IMR-90 (cell line): ENCODE measurements at regions not wholly inside any gene's neighbourhood (a gene's known extent, or its start where the extent isn't known, plus 50 kb on each side); places are given as distances from the start of the nearest gene placed in this dataset.

ENCODE experiments used
- ATAC-seq: fragments of 200-7000 bp; cut with Tn5 transposase; 2 replicates; pipeline ENCODE4 v1.9.1; 2020; ENCODE audit warnings: low read depth, mild to moderate bottlenecking, moderate library complexity
- BruUV-seq: library from RNA; stranded (reverse); fragments of 400-500 nt; replicated peaks from 2 replicates; lab custom pipeline; 2021; lab: Mats Ljungman, UMichigan
- CTCF ChIA-PET: fragments of 300-600 bp; formaldehyde crosslinking; extraction: SDS; loops from one replicate; lab custom pipeline; 2021; ENCODE audit warnings: antibody characterized with exemption; lab: Yijun Ruan, JAX
- POLR2A ChIA-PET: fragments of 300-600 bp; sonication (Branson Sonifier 250); formaldehyde crosslinking; loops from one replicate; lab custom pipeline; 2022; ENCODE audit warnings: antibody characterized with exemption; ENCODE audit not compliant: unreplicated experiment; lab: Charles Lee
- DNase-seq: peaks from one replicate; pipeline ENCODE4 v3.0.0; 2013
- H2AFZ ChIP-seq: replicated peaks from 2 replicates; pipeline ENCODE3; 2013; ENCODE audit warnings: low read length, mild to moderate bottlenecking; ENCODE audit not compliant: poor library complexity
- H2AK5ac ChIP-seq: 2 replicates; pipeline ENCODE4 v1.6.1; 2013; ENCODE audit warnings: low read depth, low read length, inconsistent platforms
- H2AK9ac ChIP-seq: replicated peaks from 2 replicates; pipeline ENCODE3; 2013; ENCODE audit warnings: mild to moderate bottlenecking, low read depth, low read length, moderate library complexity; ENCODE audit not compliant: poor library complexity
- H2BK120ac ChIP-seq: 2 replicates; pipeline ENCODE4 v1.6.1; 2013; ENCODE audit warnings: low read depth, low read length, inconsistent platforms
- H2BK15ac ChIP-seq: 3 replicates; pipeline ENCODE4 v1.6.1; 2013; ENCODE audit warnings: low read depth, low read length, inconsistent platforms
- H2BK20ac ChIP-seq: 2 replicates; pipeline ENCODE4 v1.6.1; 2013; ENCODE audit warnings: low read depth, mild to moderate bottlenecking, inconsistent platforms, low read length, moderate library complexity
- H2BK5ac ChIP-seq: 2 replicates; pipeline ENCODE4 v1.6.1; 2013; ENCODE audit warnings: mild to moderate bottlenecking, low read depth, low read length, inconsistent platforms; ENCODE audit not compliant: poor library complexity, severe bottlenecking
- H3K14ac ChIP-seq: replicated peaks from 2 replicates; pipeline ENCODE4 v1.6.1; 2013; ENCODE audit warnings: low read depth, low read length, inconsistent platforms
- H3K18ac ChIP-seq: 2 replicates; pipeline ENCODE4 v1.6.1; 2013; ENCODE audit warnings: low read depth, low read length, control low read depth
- H3K23ac ChIP-seq: 2 replicates; pipeline ENCODE4 v1.6.1; 2013; ENCODE audit warnings: low read depth, low read length, inconsistent platforms
- H3K27ac ChIP-seq: 2 replicates; pipeline ENCODE4 v1.5.1; 2013; ENCODE audit warnings: mild to moderate bottlenecking, control low read depth, low read length; ENCODE audit not compliant: insufficient read depth
- H3K27me3 ChIP-seq: 2 replicates; pipeline ENCODE4 v1.6.1; 2013; ENCODE audit warnings: low read length; ENCODE audit not compliant: control insufficient read depth, insufficient read depth
- H3K36me3 ChIP-seq: 2 replicates; pipeline ENCODE4 v1.6.1; 2013; ENCODE audit warnings: low read length, mixed read lengths; ENCODE audit not compliant: control insufficient read depth, insufficient read depth
- H3K4ac ChIP-seq: 2 replicates; pipeline ENCODE4 v1.6.1; 2013; ENCODE audit warnings: low read depth, low read length, inconsistent platforms
- H3K4me1 ChIP-seq: 2 replicates; pipeline ENCODE4 v1.6.1; 2013; ENCODE audit warnings: low read length, mixed read lengths; ENCODE audit not compliant: control insufficient read depth, insufficient read depth
- H3K4me2 ChIP-seq: 2 replicates; pipeline ENCODE4 v1.6.1; 2013; ENCODE audit warnings: low read depth, mild to moderate bottlenecking, control low read depth, low read length, moderate library complexity
- H3K4me3 ChIP-seq: 2 replicates; pipeline ENCODE4 v1.5.1; 2013; ENCODE audit warnings: low read depth, mild to moderate bottlenecking, control low read depth, low read length, moderate library complexity; ENCODE audit not compliant: insufficient read depth
- H3K56ac ChIP-seq: 2 replicates; pipeline ENCODE4 v1.6.1; 2013; ENCODE audit warnings: low read length, inconsistent platforms; ENCODE audit not compliant: insufficient read depth; ENCODE audit errors: extremely low read depth
- H3K79me1 ChIP-seq, 2 experiments: 2 replicates each; pipeline ENCODE4 v1.6.1; 2013; ENCODE audit warnings: low read length in 2 of 2, inconsistent platforms in 1 of 2, low read depth in 1 of 2
- H3K9ac ChIP-seq: 2 replicates; pipeline ENCODE4 v1.6.1; 2013; ENCODE audit warnings: low read depth, low read length, control low read depth
- H3K9me1 ChIP-seq: 2 replicates; pipeline ENCODE4 v1.6.1; 2013; ENCODE audit warnings: low read length, inconsistent platforms; ENCODE audit not compliant: insufficient read depth
- H3K9me3 ChIP-seq: 2 replicates; pipeline ENCODE4 v1.6.1; 2013; ENCODE audit warnings: low read length; ENCODE audit not compliant: control insufficient read depth, insufficient read depth
- H4K20me1 ChIP-seq: 2 replicates; pipeline ENCODE4 v1.6.1; 2013; ENCODE audit warnings: low read length, inconsistent platforms; ENCODE audit not compliant: insufficient read depth
- H4K5ac ChIP-seq: 2 replicates; pipeline ENCODE4 v1.6.1; 2013; ENCODE audit warnings: mild to moderate bottlenecking, low read depth, low read length, control low read depth
- H4K8ac ChIP-seq, 2 experiments: 2 replicates each; pipeline ENCODE4 v1.6.1; 2013; ENCODE audit warnings: low read depth in 2 of 2, low read length in 2 of 2, control low read depth in 1 of 2, inconsistent platforms in 1 of 2
- H4K91ac ChIP-seq: 2 replicates; pipeline ENCODE4 v1.6.1; 2013; ENCODE audit warnings: low read depth, low read length, inconsistent platforms; ENCODE audit not compliant: insufficient read depth
- CHD1 ChIP-seq: IDR thresholded peaks from 2 replicates; pipeline ENCODE4 v1.6.1; 2012; ENCODE audit warnings: low read depth, low read length, improper control_type of control experiment
- FOS ChIP-seq: fragments of 150-350 bp; IDR thresholded peaks from 2 replicates; pipeline ENCODE4 v1.6.1; 2016; ENCODE audit warnings: low read depth, low read length
- MAFK ChIP-seq: IDR thresholded peaks from 2 replicates; pipeline ENCODE4 v1.6.1; 2012; ENCODE audit warnings: low read depth, low read length, improper control_type of control experiment
- MAZ ChIP-seq: IDR thresholded peaks from 2 replicates; pipeline ENCODE4 v1.6.1; 2012; ENCODE audit warnings: low read depth, mild to moderate bottlenecking, low read length, improper control_type of control experiment, moderate library complexity, borderline replicate concordance
- NFE2L2 ChIP-seq: fragments of 150-350 bp; IDR thresholded peaks from 2 replicates; pipeline ENCODE4 v1.6.1; 2016; ENCODE audit warnings: low read depth, mild to moderate bottlenecking, low read length
- USF2 ChIP-seq: fragments of 150-350 bp; IDR thresholded peaks from 2 replicates; pipeline ENCODE4 v1.6.1; 2017; ENCODE audit warnings: mild to moderate bottlenecking, antibody characterized with exemption, low read length, low read depth
- WGBS, 2 experiments: methylation state at CpG; one replicate each; pipeline versions ENCODE4 v1.1.5 to v1.1.7; 2013; ENCODE audit warnings: missing lambda C conversion rate in 2 of 2; ENCODE audit not compliant: insufficient read length in 1 of 2; ENCODE audit errors: extremely low coverage in 2 of 2; 5-methylcytosine and 5-hydroxymethylcytosine counted together
- dilution Hi-C: fragments of 300-500 bp; cut with HindIII; formaldehyde crosslinking; loops from one replicate; pipeline ENCODE4 v1.14.3; 2018; ENCODE audit warnings: low sequenced_read_pairs; ENCODE audit not compliant: unreplicated experiment
- in situ Hi-C: fragments of 300-500 bp; cut with MboI; formaldehyde crosslinking; loops from 3 replicates; pipeline ENCODE4 v1.14.3; 2019; ENCODE audit warnings: low sequenced_read_pairs, inconsistent platforms, mixed read lengths
- intact Hi-C: fragments of 100-400 bp; cut with micrococcal nuclease; formaldehyde crosslinking; loops from 2 replicates; pipeline ENCODE4 v1.10.0; 2022

GRCh38 chr3:80241791-80242190, 474.0 kb upstream of the ROBO1 start:
- ChIA-PET CTCF (no interaction called here), POLR2A (no interaction called here)
- Histone ChIP-seq H3K27me3 (no peaks in the 10 kb centered on the region), H3K4ac (no peak overlapping the region), H3K14ac (no peak overlapping the region), H4K8ac (no peak overlapping the region), H3K4me3 (no peak overlapping the region), H2BK120ac (no peak overlapping the region), H3K36me3 (no peaks in the 10 kb centered on the region), H2BK15ac (no peak overlapping the region), H3K23ac (no peak overlapping the region), H3K27ac (no peak overlapping the region), H2BK5ac (no peak overlapping the region), H3K9me1 (no peaks in the 10 kb centered on the region), H2AK9ac (no peak overlapping the region), H2BK20ac (no peak overlapping the region), H3K18ac (no peak overlapping the region), H2AK5ac (no peak overlapping the region), H4K5ac (no peak overlapping the region), H4K20me1 (no peaks in the 10 kb centered on the region), H3K4me2 (no peak overlapping the region), H3K9ac (no peak overlapping the region), H2AFZ (no peak overlapping the region), H3K4me1 (no peaks in the 10 kb centered on the region), H3K79me1 (no peaks in the 10 kb centered on the region), H4K91ac (no peak overlapping the region), H3K9me3 (no peaks in the 10 kb centered on the region), H3K56ac (no peak overlapping the region)
- in situ Hi-C loops, result no loop called here
- BruUV-seq, result no TSS peak
- ATAC-seq (no peak), DNase-seq (no peak)
- dilution Hi-C loops, result no loop called here
- no peak for TF ChIP-seq FOS
- TF ChIP-seq MAFK, result no peak
- TF ChIP-seq USF2, result no peak
- no peak for TF ChIP-seq MAZ
- no peak for TF ChIP-seq NFE2L2
- TF ChIP-seq CHD1, result no peak
- WGBS, 2 experiments, result no CpG with 5 or more reads among the region's 1 CpG
- intact Hi-C loops, result no loop called here
